ENCODE measurements at regions not wholly inside any gene's neighbourhood (a gene's known extent, or its start where the extent isn't known, plus 50 kb on each side); places are given as distances from the start of the nearest gene placed in this dataset.
"Not testable (repeated sequence)": the region's sequence is repeated elsewhere in the genome, so short reads cannot be mapped to it uniquely, and the experiment has no call there.

GRCh38 chr10:80719935-80720334 lies 182.2 kb downstream of the SH2D4B start:
- TF ChIP-seq EZH2phosphoT487 (IDR thresholded peaks at IDR 0.05; ENCODE audit: borderline replicate concordance, low read length), result no peak
- TF ChIP-seq, protein P1, sequence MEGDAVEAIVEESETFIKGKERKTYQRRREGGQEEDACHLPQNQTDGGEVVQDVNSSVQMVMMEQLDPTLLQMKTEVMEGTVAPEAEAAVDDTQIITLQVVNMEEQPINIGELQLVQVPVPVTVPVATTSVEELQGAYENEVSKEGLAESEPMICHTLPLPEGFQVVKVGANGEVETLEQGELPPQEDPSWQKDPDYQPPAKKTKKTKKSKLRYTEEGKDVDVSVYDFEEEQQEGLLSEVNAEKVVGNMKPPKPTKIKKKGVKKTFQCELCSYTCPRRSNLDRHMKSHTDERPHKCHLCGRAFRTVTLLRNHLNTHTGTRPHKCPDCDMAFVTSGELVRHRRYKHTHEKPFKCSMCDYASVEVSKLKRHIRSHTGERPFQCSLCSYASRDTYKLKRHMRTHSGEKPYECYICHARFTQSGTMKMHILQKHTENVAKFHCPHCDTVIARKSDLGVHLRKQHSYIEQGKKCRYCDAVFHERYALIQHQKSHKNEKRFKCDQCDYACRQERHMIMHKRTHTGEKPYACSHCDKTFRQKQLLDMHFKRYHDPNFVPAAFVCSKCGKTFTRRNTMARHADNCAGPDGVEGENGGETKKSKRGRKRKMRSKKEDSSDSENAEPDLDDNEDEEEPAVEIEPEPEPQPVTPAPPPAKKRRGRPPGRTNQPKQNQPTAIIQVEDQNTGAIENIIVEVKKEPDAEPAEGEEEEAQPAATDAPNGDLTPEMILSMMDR (IDR thresholded peaks at IDR 0.05; ENCODE audit: low read depth, low read length, poor library complexity, severe bottlenecking), result no peak

DNA sequence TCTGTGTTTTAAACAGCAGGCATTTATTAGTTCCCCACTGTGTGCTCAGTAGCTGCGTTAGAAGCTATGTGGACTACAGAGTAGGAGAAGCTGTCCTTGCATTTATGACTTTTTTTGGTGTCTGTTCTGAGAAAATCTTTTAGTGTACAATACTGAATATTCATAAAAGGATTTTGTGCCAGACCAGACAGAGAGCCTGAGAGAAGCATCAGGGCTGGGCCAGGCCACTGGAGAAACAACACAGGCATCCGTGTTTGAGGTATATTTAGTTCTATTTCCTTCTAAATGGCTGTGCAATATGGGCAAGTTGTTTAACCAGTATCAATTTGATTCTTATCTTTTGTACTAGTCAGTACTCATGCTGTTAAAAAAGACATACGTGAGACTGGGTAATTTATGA lies 182.8 kb downstream of the SH2D4B start:
- Histone ChIP-seq H3K36me3 (ENCODE audit: control insufficient read depth, low read length) (no peaks in the 10 kb centered on the region), H3K4me2 (ENCODE audit: low read length) (no peak overlapping the region), H3K27me3 (ENCODE audit: control insufficient read depth, low read length) (no peaks in the 10 kb centered on the region), H3F3A (ENCODE audit: control insufficient read depth, insufficient read depth) (no peaks in the 10 kb centered on the region), H3K4me3 (ENCODE audit: low read length) (no peak overlapping the region), H3K9me3 (ENCODE audit: control insufficient read depth, insufficient read depth, low read length) (no peaks in the 10 kb centered on the region), H3K4me1 (ENCODE audit: control insufficient read depth, low read length) (no peaks in the 10 kb centered on the region), H3K79me2 (ENCODE audit: control insufficient read depth, low read length) (no peaks in the 10 kb centered on the region), H3K27ac (ENCODE audit: low read depth, low read length) (no peak overlapping the region), H3K9me2 (replicated peaks; ENCODE audit: control insufficient read depth, low read length) (no peaks in the 10 kb centered on the region), H4K20me1 (ENCODE audit: control insufficient read depth, insufficient read depth, low read depth, low read length) (no peaks in the 10 kb centered on the region)
- TF ChIP-seq EZH2phosphoT487 (IDR thresholded peaks at IDR 0.05; ENCODE audit: borderline replicate concordance, low read length), result no peak
- TF ChIP-seq, protein P1 (IDR thresholded peaks at IDR 0.05; ENCODE audit: low read depth, low read length, poor library complexity, severe bottlenecking), result no peak

More at GRCh38 chr10:80719935-80720334, 182.2 kb downstream of the SH2D4B start:
- Histone ChIP-seq H3K27me3 (ENCODE audit: control insufficient read depth, low read length) (no peaks in the 10 kb centered on the region), H3K9me3 (ENCODE audit: control insufficient read depth, insufficient read depth, low read length) (no peaks in the 10 kb centered on the region), H3K36me3 (ENCODE audit: control insufficient read depth, low read length) (no peaks in the 10 kb centered on the region), H3F3A (ENCODE audit: control insufficient read depth, insufficient read depth) (no peaks in the 10 kb centered on the region), H3K4me3 (ENCODE audit: low read length) (no peak overlapping the region), H3K27ac (ENCODE audit: low read depth, low read length) (no peak overlapping the region), H3K4me1 (ENCODE audit: control insufficient read depth, low read length) (no peaks in the 10 kb centered on the region), H3K79me2 (ENCODE audit: control insufficient read depth, low read length) (no peaks in the 10 kb centered on the region), H3K4me2 (ENCODE audit: low read length) (no peak overlapping the region), H4K20me1 (ENCODE audit: control insufficient read depth, insufficient read depth, low read depth, low read length) (no peaks in the 10 kb centered on the region), H3K9me2 (replicated peaks; ENCODE audit: control insufficient read depth, low read length) (no peaks in the 10 kb centered on the region)

- not testable (repeated sequence) for H3K79me2 ChIP-seq (ENCODE audit: control insufficient read depth, low read length); H3F3A ChIP-seq (ENCODE audit: control insufficient read depth, insufficient read depth); H3K9me3 ChIP-seq (ENCODE audit: control insufficient read depth, insufficient read depth, low read length); H3K4me1 ChIP-seq (ENCODE audit: control insufficient read depth, low read length); H3K4me3 ChIP-seq (ENCODE audit: low read length); H4K20me1 ChIP-seq (ENCODE audit: control insufficient read depth, insufficient read depth, low read depth, low read length); H3K4me2 ChIP-seq (ENCODE audit: low read length); H3K36me3 ChIP-seq (ENCODE audit: control insufficient read depth, low read length); H3K27ac ChIP-seq (ENCODE audit: low read depth, low read length); H3K9me2 ChIP-seq (replicated peaks; ENCODE audit: control insufficient read depth, low read length); H3K27me3 ChIP-seq (ENCODE audit: control insufficient read depth, low read length)
These were observed 190.7 kb downstream of the SH2D4B start for GRCh38 chr10:80728354-80728753.

DNA sequence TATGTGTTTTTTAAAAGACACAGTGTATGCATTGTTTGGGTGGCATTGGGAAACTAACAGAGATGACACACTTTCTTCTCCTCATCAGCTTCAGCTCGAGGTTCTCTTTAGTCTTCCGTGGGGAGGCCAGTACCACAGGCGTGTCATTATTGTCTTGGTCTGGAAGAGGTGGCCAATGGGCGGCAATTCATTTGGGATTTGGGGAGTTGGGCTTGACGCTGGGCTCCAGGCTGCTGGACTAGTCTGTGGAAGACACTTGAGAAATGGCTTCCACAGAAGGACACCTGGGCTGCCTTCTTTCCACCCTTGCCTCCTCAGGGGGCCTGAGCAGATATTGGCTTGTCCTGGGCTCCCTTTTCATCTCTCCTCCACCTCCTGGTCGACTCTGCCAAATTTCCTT lies 192.2 kb downstream of the SH2D4B start:
- no peak overlapping the region for H3K27ac ChIP-seq (ENCODE audit: low read depth, low read length)
- no peak for TF ChIP-seq EZH2phosphoT487 (IDR thresholded peaks at IDR 0.05; ENCODE audit: borderline replicate concordance, low read length)
- TF ChIP-seq, protein P1 (IDR thresholded peaks at IDR 0.05; ENCODE audit: low read depth, low read length, poor library complexity, severe bottlenecking), result no peak
- H3K4me2 ChIP-seq (ENCODE audit: low read length), result no peak overlapping the region
- H3K9me3 ChIP-seq (ENCODE audit: control insufficient read depth, insufficient read depth, low read length), result no peaks in the 10 kb centered on the region
- no peaks in the 10 kb centered on the region for H3K36me3 ChIP-seq (ENCODE audit: control insufficient read depth, low read length)
- H3K9me2 ChIP-seq (replicated peaks; ENCODE audit: control insufficient read depth, low read length), result no peaks in the 10 kb centered on the region
- H4K20me1 ChIP-seq (ENCODE audit: control insufficient read depth, insufficient read depth, low read depth, low read length), result no peaks in the 10 kb centered on the region
- no peaks in the 10 kb centered on the region for H3F3A ChIP-seq (ENCODE audit: control insufficient read depth, insufficient read depth)
- no peaks in the 10 kb centered on the region for H3K4me1 ChIP-seq (ENCODE audit: control insufficient read depth, low read length)
- H3K79me2 ChIP-seq (ENCODE audit: control insufficient read depth, low read length), result no peaks in the 10 kb centered on the region
- no peak overlapping the region for H3K4me3 ChIP-seq (ENCODE audit: low read length)
- H3K27me3 ChIP-seq (ENCODE audit: control insufficient read depth, low read length), result no peaks in the 10 kb centered on the region

Measured in DOHH2 (cell line).